ENCODE measurements at regions not wholly inside any gene's neighbourhood (a gene's known extent, or its start where the extent isn't known, plus 50 kb on each side); places are given as distances from the start of the nearest gene placed in this dataset.

DNA sequence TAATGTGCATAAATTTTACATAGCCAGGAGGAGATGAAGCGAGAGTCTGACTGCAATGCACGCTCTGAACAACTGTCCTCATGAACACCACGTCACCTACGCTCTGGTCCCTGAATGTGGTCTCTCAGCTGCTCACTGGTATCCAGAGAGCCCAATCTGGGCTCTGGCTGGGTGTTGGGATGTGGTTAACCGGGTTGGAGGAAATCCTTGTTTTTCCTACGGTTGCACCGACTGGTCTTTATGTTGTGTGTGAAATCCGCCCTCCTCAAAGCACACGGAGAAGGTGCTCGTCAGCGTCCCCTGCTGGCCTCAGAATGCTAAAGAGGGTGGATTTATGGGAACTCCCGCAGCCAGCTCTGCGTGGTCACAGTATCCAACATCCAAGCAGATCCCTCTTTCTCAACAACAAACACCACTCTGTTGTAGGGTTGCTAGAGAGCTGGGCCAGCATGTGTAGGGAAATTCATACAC, 51.8 kb upstream of the FAM89A start:
- TF ChIP-seq, protein P1, sequence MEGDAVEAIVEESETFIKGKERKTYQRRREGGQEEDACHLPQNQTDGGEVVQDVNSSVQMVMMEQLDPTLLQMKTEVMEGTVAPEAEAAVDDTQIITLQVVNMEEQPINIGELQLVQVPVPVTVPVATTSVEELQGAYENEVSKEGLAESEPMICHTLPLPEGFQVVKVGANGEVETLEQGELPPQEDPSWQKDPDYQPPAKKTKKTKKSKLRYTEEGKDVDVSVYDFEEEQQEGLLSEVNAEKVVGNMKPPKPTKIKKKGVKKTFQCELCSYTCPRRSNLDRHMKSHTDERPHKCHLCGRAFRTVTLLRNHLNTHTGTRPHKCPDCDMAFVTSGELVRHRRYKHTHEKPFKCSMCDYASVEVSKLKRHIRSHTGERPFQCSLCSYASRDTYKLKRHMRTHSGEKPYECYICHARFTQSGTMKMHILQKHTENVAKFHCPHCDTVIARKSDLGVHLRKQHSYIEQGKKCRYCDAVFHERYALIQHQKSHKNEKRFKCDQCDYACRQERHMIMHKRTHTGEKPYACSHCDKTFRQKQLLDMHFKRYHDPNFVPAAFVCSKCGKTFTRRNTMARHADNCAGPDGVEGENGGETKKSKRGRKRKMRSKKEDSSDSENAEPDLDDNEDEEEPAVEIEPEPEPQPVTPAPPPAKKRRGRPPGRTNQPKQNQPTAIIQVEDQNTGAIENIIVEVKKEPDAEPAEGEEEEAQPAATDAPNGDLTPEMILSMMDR (conservative IDR thresholded peaks at IDR 0.05; ENCODE audit: low read depth, low read length), result peak; percentile 63

DNA sequence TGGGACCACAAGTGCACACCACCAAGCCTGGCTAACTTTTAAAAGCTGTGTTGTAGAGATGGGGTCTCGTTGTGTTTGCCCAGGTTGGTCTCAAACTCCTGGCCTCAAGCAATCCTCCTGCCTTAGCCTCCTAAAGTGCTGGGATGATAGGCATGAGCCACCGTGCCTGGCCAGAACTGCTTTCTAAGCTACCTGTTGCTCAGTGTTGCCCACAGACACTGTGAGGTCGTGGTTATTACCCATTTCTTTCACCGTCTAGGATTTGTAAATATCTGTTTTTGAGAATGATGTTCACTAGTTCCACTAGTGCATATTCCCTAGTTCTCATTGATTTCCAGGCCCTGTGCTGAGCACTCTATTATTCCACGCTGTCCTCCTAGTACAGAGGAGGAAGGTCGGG, 51.4 kb upstream of the FAM89A start:
- no peak overlapping the region for H3K4me3 ChIP-seq (ENCODE audit: low read length)
- TF ChIP-seq, protein P1 (conservative IDR thresholded peaks at IDR 0.05; ENCODE audit: low read depth, low read length), result no peak
- DNase-seq (ENCODE audit: low read depth), result no peak

More for the DNA sequence above, 51.8 kb upstream of the FAM89A start:
- no peak for DNase-seq (ENCODE audit: low read depth)
- H3K4me3 ChIP-seq (ENCODE audit: low read length), result no peak overlapping the region
